ENCODE measurements at regions not wholly inside any gene's neighbourhood (a gene's known extent, or its start where the extent isn't known, plus 50 kb on each side); places are given as distances from the start of the nearest gene placed in this dataset.

GRCh38 chr3:74059301-74059922, 434.7 kb upstream of the PDZRN3 start:
- TF ChIP-seq, protein P1, sequence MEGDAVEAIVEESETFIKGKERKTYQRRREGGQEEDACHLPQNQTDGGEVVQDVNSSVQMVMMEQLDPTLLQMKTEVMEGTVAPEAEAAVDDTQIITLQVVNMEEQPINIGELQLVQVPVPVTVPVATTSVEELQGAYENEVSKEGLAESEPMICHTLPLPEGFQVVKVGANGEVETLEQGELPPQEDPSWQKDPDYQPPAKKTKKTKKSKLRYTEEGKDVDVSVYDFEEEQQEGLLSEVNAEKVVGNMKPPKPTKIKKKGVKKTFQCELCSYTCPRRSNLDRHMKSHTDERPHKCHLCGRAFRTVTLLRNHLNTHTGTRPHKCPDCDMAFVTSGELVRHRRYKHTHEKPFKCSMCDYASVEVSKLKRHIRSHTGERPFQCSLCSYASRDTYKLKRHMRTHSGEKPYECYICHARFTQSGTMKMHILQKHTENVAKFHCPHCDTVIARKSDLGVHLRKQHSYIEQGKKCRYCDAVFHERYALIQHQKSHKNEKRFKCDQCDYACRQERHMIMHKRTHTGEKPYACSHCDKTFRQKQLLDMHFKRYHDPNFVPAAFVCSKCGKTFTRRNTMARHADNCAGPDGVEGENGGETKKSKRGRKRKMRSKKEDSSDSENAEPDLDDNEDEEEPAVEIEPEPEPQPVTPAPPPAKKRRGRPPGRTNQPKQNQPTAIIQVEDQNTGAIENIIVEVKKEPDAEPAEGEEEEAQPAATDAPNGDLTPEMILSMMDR (IDR thresholded peaks at IDR 0.05 in 8 of 11, conservative IDR thresholded peaks at IDR 0.05 in 3 of 11), result no peak
- no peak for TF ChIP-seq POLR2A (IDR thresholded peaks at IDR 0.05)
